Osteoblast (primary cell): ENCODE measurements at regions not wholly inside any gene's neighbourhood (a gene's known extent, or its start where the extent isn't known, plus 50 kb on each side); places are given as distances from the start of the nearest gene placed in this dataset.

Source experiments
- DNase-seq: peaks from one replicate; pipeline ENCODE4 v3.0.0; 2011; ENCODE audit warnings: low spot score, mixed read lengths; ENCODE audit not compliant: insufficient read length; ENCODE audit errors: missing footprints
- H2AFZ ChIP-seq: 2 replicates; pipeline ENCODE4 v1.6.0; 2011; ENCODE audit warnings: mild to moderate bottlenecking, low read length
- H3K27ac ChIP-seq: 2 replicates; pipeline ENCODE4 v1.5.1; 2011; ENCODE audit warnings: mild to moderate bottlenecking, low read depth, low read length, moderate library complexity
- H3K27me3 ChIP-seq: 2 replicates; pipeline ENCODE4 v1.6.0; 2012; ENCODE audit warnings: mild to moderate bottlenecking, control low read depth, inconsistent platforms, low read length, moderate library complexity; ENCODE audit not compliant: insufficient read depth
- H3K36me3 ChIP-seq: 2 replicates; pipeline ENCODE4 v1.5.1; 2011; ENCODE audit warnings: mild to moderate bottlenecking, low read length, control low read depth, moderate library complexity; ENCODE audit not compliant: insufficient read depth
- H3K4me1 ChIP-seq: 2 replicates; pipeline ENCODE4 v1.5.1; 2011; ENCODE audit warnings: mild to moderate bottlenecking, low read length, control low read depth, moderate library complexity; ENCODE audit not compliant: insufficient read depth
- H3K4me2 ChIP-seq: 2 replicates; pipeline ENCODE4 v1.6.0; 2011; ENCODE audit warnings: mild to moderate bottlenecking, low read length; ENCODE audit not compliant: insufficient read depth
- H3K4me3 ChIP-seq: fragments of 200-600 bp; sonication (generic); 3 replicates; pipeline ENCODE4 v1.5.1; 2012; ENCODE audit warnings: mild to moderate bottlenecking, low read length, inconsistent platforms; ENCODE audit not compliant: insufficient read depth
- H3K79me2 ChIP-seq: 2 replicates; pipeline ENCODE4 v1.6.0; 2012; ENCODE audit warnings: mild to moderate bottlenecking, low read length, control low read depth, inconsistent platforms; ENCODE audit not compliant: insufficient read depth
- H3K9me3 ChIP-seq: 2 replicates; pipeline ENCODE4 v1.5.1; 2011; ENCODE audit warnings: low read depth, low read length, control low read depth
- H4K20me1 ChIP-seq: 2 replicates; pipeline ENCODE4 v1.6.0; 2012; ENCODE audit warnings: mild to moderate bottlenecking, low read length, control low read depth; ENCODE audit not compliant: insufficient read depth
- CTCF ChIP-seq: IDR thresholded peaks from 2 replicates; pipeline ENCODE4 v1.5.1; 2011; ENCODE audit warnings: mild to moderate bottlenecking, low read depth, low read length, moderate library complexity; ENCODE audit errors: extremely low read depth

- no peak for TF ChIP-seq CTCF
- no peaks in the 10 kb centered on the region for H3K36me3 ChIP-seq
- H2AFZ ChIP-seq, result no peak overlapping the region
- H4K20me1 ChIP-seq, result no peaks in the 10 kb centered on the region
- no peaks in the 10 kb centered on the region for H3K79me2 ChIP-seq
- H3K9me3 ChIP-seq, result no peaks in the 10 kb centered on the region
- DNase-seq, result no peak
- peaks cover 4% of the 10 kb centered on the region for H3K27me3 ChIP-seq
- no peaks in the 10 kb centered on the region for H3K4me1 ChIP-seq
- no peak overlapping the region for H3K27ac ChIP-seq
- no peak overlapping the region for H3K4me2 ChIP-seq
- H3K4me3 ChIP-seq, result no peak overlapping the region
Measured at GRCh38 chr20:43857932-43858331, 56.7 kb upstream of the TOX2 start.

GRCh38 chr20:43857127-43857526 is 57.5 kb upstream of the TOX2 start:
- Histone ChIP-seq H3K27ac (no peak overlapping the region), H3K27me3 (peaks cover under 1% of the 10 kb centered on the region), H3K4me3 (no peak overlapping the region), H4K20me1 (no peaks in the 10 kb centered on the region), H3K79me2 (no peaks in the 10 kb centered on the region), H3K4me2 (no peak overlapping the region), H3K36me3 (no peaks in the 10 kb centered on the region), H3K4me1 (no peaks in the 10 kb centered on the region), H3K9me3 (no peaks in the 10 kb centered on the region), H2AFZ (no peak overlapping the region)
- DNase-seq, result no peak
- no peak for TF ChIP-seq CTCF

- Histone ChIP-seq H3K36me3 (no peaks in the 10 kb centered on the region), H3K4me1 (no peaks in the 10 kb centered on the region), H4K20me1 (no peaks in the 10 kb centered on the region), H3K79me2 (no peaks in the 10 kb centered on the region), H2AFZ (no peak overlapping the region), H3K27me3 (no peaks in the 10 kb centered on the region), H3K4me3 (no peak overlapping the region), H3K9me3 (no peaks in the 10 kb centered on the region), H3K4me2 (no peak overlapping the region), H3K27ac (no peak overlapping the region)
- no peak for TF ChIP-seq CTCF
- DNase-seq, result no peak
Measured at GRCh38 chr20:43855803-43856202, 58.8 kb upstream of the TOX2 start.

GRCh38 chr20:43853918-43854317 is 60.7 kb upstream of the TOX2 start:
- no peak overlapping the region for H3K27ac ChIP-seq
- DNase-seq, result no peak
- H3K4me1 ChIP-seq, result peaks cover 5% of the 10 kb centered on the region
- H3K4me2 ChIP-seq, result no peak overlapping the region
- no peaks in the 10 kb centered on the region for H3K27me3 ChIP-seq
- H4K20me1 ChIP-seq, result no peaks in the 10 kb centered on the region
- H2AFZ ChIP-seq, result no peak overlapping the region
- H3K9me3 ChIP-seq, result no peaks in the 10 kb centered on the region
- H3K79me2 ChIP-seq, result no peaks in the 10 kb centered on the region
- TF ChIP-seq CTCF, result no peak
- H3K36me3 ChIP-seq, result no peaks in the 10 kb centered on the region
- no peak overlapping the region for H3K4me3 ChIP-seq
